ENCODE measurements at regions not wholly inside any gene's neighbourhood (a gene's known extent, or its start where the extent isn't known, plus 50 kb on each side); places are given as distances from the start of the nearest gene placed in this dataset.

- Histone ChIP-seq H3K4me3 (ENCODE audit: low read length) (no peak overlapping the region), H3K4me1 (ENCODE audit: insufficient read depth, low read length) (no peaks in the 10 kb centered on the region), H3K36me3 (ENCODE audit: insufficient read depth, low read depth, low read length) (no peaks in the 10 kb centered on the region), H3K27me3 (ENCODE audit: insufficient read depth, low read length) (no peaks in the 10 kb centered on the region), H3K9ac (ENCODE audit: low read depth, low read length) (no peak overlapping the region), H3K9me3 (ENCODE audit: insufficient read depth, low read depth, low read length) (peaks cover 4% of the 10 kb centered on the region; the same call in 1 of the 2 replicates), H3K27ac (ENCODE audit: low read length) (no peak overlapping the region)
These were observed 1397.0 kb upstream of the ADGRL4 start for GRCh38 chr1:80403471-80403893.

- H3K4me1 ChIP-seq (ENCODE audit: insufficient read depth, low read length): no peaks in the 10 kb centered on the region
- H3K9ac ChIP-seq (ENCODE audit: low read depth, low read length): no peak overlapping the region
- no peaks in the 10 kb centered on the region for H3K27me3 ChIP-seq (ENCODE audit: insufficient read depth, low read length)
- no peak overlapping the region for H3K4me3 ChIP-seq (ENCODE audit: low read length)
- H3K27ac ChIP-seq (ENCODE audit: low read length): no peak overlapping the region
- peaks cover 4% of the 10 kb centered on the region; the same call in 1 of the 2 replicates for H3K9me3 ChIP-seq (ENCODE audit: insufficient read depth, low read depth, low read length)
- no peaks in the 10 kb centered on the region for H3K36me3 ChIP-seq (ENCODE audit: insufficient read depth, low read depth, low read length)
These were observed 1396.1 kb upstream of the ADGRL4 start for GRCh38 chr1:80402625-80403024.

- Histone ChIP-seq H3K27me3 (ENCODE audit: insufficient read depth, low read length) (no peaks in the 10 kb centered on the region), H3K4me3 (ENCODE audit: low read length) (no peak overlapping the region), H3K27ac (ENCODE audit: low read length) (no peak overlapping the region), H3K9ac (ENCODE audit: low read depth, low read length) (no peak overlapping the region), H3K4me1 (ENCODE audit: insufficient read depth, low read length) (no peaks in the 10 kb centered on the region), H3K36me3 (ENCODE audit: insufficient read depth, low read depth, low read length) (no peaks in the 10 kb centered on the region), H3K9me3 (ENCODE audit: insufficient read depth, low read depth, low read length) (peaks cover 4% of the 10 kb centered on the region; the same call in 1 of the 2 replicates)
These were observed 1395.2 kb upstream of the ADGRL4 start for GRCh38 chr1:80401757-80402156.

- no peaks in the 10 kb centered on the region for H3K4me1 ChIP-seq (ENCODE audit: insufficient read depth, low read length)
These were observed 1386.0 kb upstream of the ADGRL4 start for GRCh38 chr1:80392529-80392928.

GRCh38 chr1:80385650-80386049 lies 1379.1 kb upstream of the ADGRL4 start:
- H3K9ac ChIP-seq (ENCODE audit: low read depth, low read length): no peak overlapping the region
- H3K36me3 ChIP-seq (ENCODE audit: insufficient read depth, low read depth, low read length): no peaks in the 10 kb centered on the region
- no peaks in the 10 kb centered on the region for H3K27me3 ChIP-seq (ENCODE audit: insufficient read depth, low read length)
- H3K27ac ChIP-seq (ENCODE audit: low read length): no peak overlapping the region
- H3K9me3 ChIP-seq (ENCODE audit: insufficient read depth, low read depth, low read length): peaks cover 6% of the 10 kb centered on the region; the same call in 1 of the 2 replicates
- H3K4me3 ChIP-seq (ENCODE audit: low read length): no peak overlapping the region
- H3K4me1 ChIP-seq (ENCODE audit: insufficient read depth, low read length): no peaks in the 10 kb centered on the region

More at GRCh38 chr1:80392529-80392928, 1386.0 kb upstream of the ADGRL4 start:
- no peaks in the 10 kb centered on the region for H3K27me3 ChIP-seq (ENCODE audit: insufficient read depth, low read length)
- no peak overlapping the region for H3K4me3 ChIP-seq (ENCODE audit: low read length)
- H3K9ac ChIP-seq (ENCODE audit: low read depth, low read length): no peak overlapping the region
- peaks cover 6% of the 10 kb centered on the region; the same call in 1 of the 2 replicates for H3K9me3 ChIP-seq (ENCODE audit: insufficient read depth, low read depth, low read length)
- no peak overlapping the region for H3K27ac ChIP-seq (ENCODE audit: low read length)
- H3K36me3 ChIP-seq (ENCODE audit: insufficient read depth, low read depth, low read length): no peaks in the 10 kb centered on the region

- Histone ChIP-seq H3K27ac (ENCODE audit: low read length) (no peak overlapping the region), H3K4me3 (ENCODE audit: low read length) (no peak overlapping the region), H3K27me3 (ENCODE audit: insufficient read depth, low read length) (no peaks in the 10 kb centered on the region), H3K9me3 (ENCODE audit: insufficient read depth, low read depth, low read length) (peaks cover 6% of the 10 kb centered on the region; the same call in 1 of the 2 replicates), H3K9ac (ENCODE audit: low read depth, low read length) (no peak overlapping the region), H3K4me1 (ENCODE audit: insufficient read depth, low read length) (no peaks in the 10 kb centered on the region), H3K36me3 (ENCODE audit: insufficient read depth, low read depth, low read length) (no peaks in the 10 kb centered on the region)
These were observed 1378.4 kb upstream of the ADGRL4 start for GRCh38 chr1:80384959-80385358.

GRCh38 chr1:80384083-80384830 lies 1377.7 kb upstream of the ADGRL4 start:
- H3K27me3 ChIP-seq (ENCODE audit: insufficient read depth, low read length): no peaks in the 10 kb centered on the region
- H3K36me3 ChIP-seq (ENCODE audit: insufficient read depth, low read depth, low read length): no peaks in the 10 kb centered on the region

GRCh38 chr1:80375662-80376061 lies 1369.1 kb upstream of the ADGRL4 start:
- H3K9me3 ChIP-seq (ENCODE audit: insufficient read depth, low read depth, low read length): no peaks in the 10 kb centered on the region
- H3K27me3 ChIP-seq (ENCODE audit: insufficient read depth, low read length): no peaks in the 10 kb centered on the region
- no peak overlapping the region for H3K9ac ChIP-seq (ENCODE audit: low read depth, low read length)
- H3K36me3 ChIP-seq (ENCODE audit: insufficient read depth, low read depth, low read length): no peaks in the 10 kb centered on the region
- no peaks in the 10 kb centered on the region for H3K4me1 ChIP-seq (ENCODE audit: insufficient read depth, low read length)
- H3K27ac ChIP-seq (ENCODE audit: low read length): no peak overlapping the region
- H3K4me3 ChIP-seq (ENCODE audit: low read length): no peak overlapping the region

More at GRCh38 chr1:80384083-80384830, 1377.7 kb upstream of the ADGRL4 start:
- Histone ChIP-seq H3K9ac (ENCODE audit: low read depth, low read length) (no peak overlapping the region), H3K27ac (ENCODE audit: low read length) (no peak overlapping the region), H3K4me3 (ENCODE audit: low read length) (no peak overlapping the region), H3K9me3 (ENCODE audit: insufficient read depth, low read depth, low read length) (0 out of 2 replicates have a peak, but pooled peaks cover 1% of the 10 kb centered on the region), H3K4me1 (ENCODE audit: insufficient read depth, low read length) (no peaks in the 10 kb centered on the region)

GRCh38 chr1:80375109-80375508 lies 1368.6 kb upstream of the ADGRL4 start:
- no peaks in the 10 kb centered on the region for H3K36me3 ChIP-seq (ENCODE audit: insufficient read depth, low read depth, low read length)
- no peak overlapping the region for H3K4me3 ChIP-seq (ENCODE audit: low read length)
- H3K27ac ChIP-seq (ENCODE audit: low read length): no peak overlapping the region
- H3K9me3 ChIP-seq (ENCODE audit: insufficient read depth, low read depth, low read length): no peaks in the 10 kb centered on the region
- H3K9ac ChIP-seq (ENCODE audit: low read depth, low read length): no peak overlapping the region
- no peaks in the 10 kb centered on the region for H3K27me3 ChIP-seq (ENCODE audit: insufficient read depth, low read length)
- H3K4me1 ChIP-seq (ENCODE audit: insufficient read depth, low read length): no peaks in the 10 kb centered on the region

GRCh38 chr1:80369780-80370179 lies 1363.2 kb upstream of the ADGRL4 start:
- H3K9ac ChIP-seq (ENCODE audit: low read depth, low read length): no peak overlapping the region
- H3K27me3 ChIP-seq (ENCODE audit: insufficient read depth, low read length): no peaks in the 10 kb centered on the region
- no peak overlapping the region for H3K27ac ChIP-seq (ENCODE audit: low read length)
- no peak overlapping the region for H3K4me3 ChIP-seq (ENCODE audit: low read length)
- H3K4me1 ChIP-seq (ENCODE audit: insufficient read depth, low read length): no peaks in the 10 kb centered on the region
- H3K9me3 ChIP-seq (ENCODE audit: insufficient read depth, low read depth, low read length): no peaks in the 10 kb centered on the region
- no peaks in the 10 kb centered on the region for H3K36me3 ChIP-seq (ENCODE audit: insufficient read depth, low read depth, low read length)

GRCh38 chr1:80367058-80367457 lies 1360.5 kb upstream of the ADGRL4 start:
- no peaks in the 10 kb centered on the region for H3K9me3 ChIP-seq (ENCODE audit: insufficient read depth, low read depth, low read length)
- H3K27ac ChIP-seq (ENCODE audit: low read length): no peak overlapping the region
- H3K36me3 ChIP-seq (ENCODE audit: insufficient read depth, low read depth, low read length): no peaks in the 10 kb centered on the region
- H3K4me1 ChIP-seq (ENCODE audit: insufficient read depth, low read length): no peaks in the 10 kb centered on the region
- no peak overlapping the region for H3K4me3 ChIP-seq (ENCODE audit: low read length)
- no peak overlapping the region for H3K9ac ChIP-seq (ENCODE audit: low read depth, low read length)
- no peaks in the 10 kb centered on the region for H3K27me3 ChIP-seq (ENCODE audit: insufficient read depth, low read length)

- H3K36me3 ChIP-seq (ENCODE audit: insufficient read depth, low read depth, low read length): no peaks in the 10 kb centered on the region
- H3K9me3 ChIP-seq (ENCODE audit: insufficient read depth, low read depth, low read length): no peaks in the 10 kb centered on the region
- no peak overlapping the region for H3K27ac ChIP-seq (ENCODE audit: low read length)
- no peaks in the 10 kb centered on the region for H3K27me3 ChIP-seq (ENCODE audit: insufficient read depth, low read length)
- H3K9ac ChIP-seq (ENCODE audit: low read depth, low read length): no peak overlapping the region
- no peak overlapping the region for H3K4me3 ChIP-seq (ENCODE audit: low read length)
- no peaks in the 10 kb centered on the region for H3K4me1 ChIP-seq (ENCODE audit: insufficient read depth, low read length)
These were observed 1359.0 kb upstream of the ADGRL4 start for GRCh38 chr1:80365359-80366021.

Measured in iPS-20b (cell line).